ENCODE measurements at regions not wholly inside any gene's neighbourhood (a gene's known extent, or its start where the extent isn't known, plus 50 kb on each side); places are given as distances from the start of the nearest gene placed in this dataset.
A peak's percentile ranks its signal among the peaks of the same experiment; 100 is the strongest.

DNA sequence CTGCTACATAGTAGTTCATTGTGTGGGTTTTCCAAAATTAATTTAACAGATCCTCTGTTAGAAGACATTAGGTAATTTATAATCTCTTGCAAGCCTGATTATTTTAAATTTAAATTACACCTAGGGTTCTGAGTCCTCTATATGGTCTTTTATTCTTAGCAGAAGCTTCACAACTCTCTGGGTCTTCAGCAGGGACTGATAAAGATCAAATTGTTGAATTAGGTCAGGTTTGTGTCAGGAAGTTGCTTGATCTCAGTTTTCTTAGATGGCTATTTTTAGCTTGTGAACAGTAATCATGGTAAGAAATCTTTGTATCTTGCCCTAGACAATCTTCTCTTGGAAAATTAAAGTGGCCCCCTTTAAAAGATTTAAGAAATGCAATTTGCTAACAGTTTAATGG lies 183.1 kb upstream of the HDAC9 start:
- DNase-seq (ENCODE audit: low read depth in 2 of 2), result no peak

DNA sequence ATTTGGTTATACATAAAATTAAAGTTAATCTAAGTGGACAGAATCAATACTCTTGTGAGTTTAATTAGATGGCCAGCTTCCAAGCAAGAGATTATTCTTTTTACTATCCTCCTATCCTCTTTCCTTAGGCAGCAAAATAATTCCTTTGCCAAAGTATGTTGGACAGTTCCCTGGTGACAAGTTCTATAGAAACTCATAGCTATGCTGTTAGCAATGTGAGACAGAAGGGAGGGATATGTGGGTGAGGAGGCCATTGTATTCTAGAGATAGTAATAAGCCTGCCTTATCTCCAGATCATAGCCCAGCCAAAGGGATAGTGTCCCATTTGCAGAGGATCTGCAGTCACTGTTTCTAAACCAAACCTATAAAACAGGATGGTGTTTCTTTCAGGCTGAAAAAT lies 181.6 kb upstream of the HDAC9 start:
- no peak for DNase-seq (ENCODE audit: low read depth in 2 of 2)

DNA sequence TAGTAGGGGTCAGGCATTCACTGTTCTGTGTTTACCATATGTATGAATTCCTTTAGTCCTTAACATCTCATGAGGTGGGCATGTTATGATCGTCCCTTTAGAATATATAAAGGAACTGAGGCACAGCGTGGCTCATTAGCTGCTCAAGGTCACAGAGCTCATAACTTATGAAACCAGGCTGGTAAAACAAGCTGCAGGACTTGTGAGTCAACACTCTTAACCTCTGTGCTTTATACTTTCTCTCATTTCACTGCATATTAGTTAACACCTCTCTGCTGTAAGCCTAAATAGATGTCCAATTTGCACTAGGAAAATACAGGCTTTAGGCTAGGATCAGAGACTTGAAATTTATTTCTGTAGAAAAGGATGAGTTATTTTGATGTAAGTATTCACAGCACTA lies 180.3 kb upstream of the HDAC9 start:
- no peak for DNase-seq (ENCODE audit: low read depth in 2 of 2)

GRCh38 chr7:18317941-18318340 lies 177.6 kb upstream of the HDAC9 start:
- no peak for DNase-seq (ENCODE audit: low read depth in 2 of 2)

GRCh38 chr7:18320422-18320821 lies 175.1 kb upstream of the HDAC9 start:
- DNase-seq (ENCODE audit: low read depth in 2 of 2), result no peak

DNA sequence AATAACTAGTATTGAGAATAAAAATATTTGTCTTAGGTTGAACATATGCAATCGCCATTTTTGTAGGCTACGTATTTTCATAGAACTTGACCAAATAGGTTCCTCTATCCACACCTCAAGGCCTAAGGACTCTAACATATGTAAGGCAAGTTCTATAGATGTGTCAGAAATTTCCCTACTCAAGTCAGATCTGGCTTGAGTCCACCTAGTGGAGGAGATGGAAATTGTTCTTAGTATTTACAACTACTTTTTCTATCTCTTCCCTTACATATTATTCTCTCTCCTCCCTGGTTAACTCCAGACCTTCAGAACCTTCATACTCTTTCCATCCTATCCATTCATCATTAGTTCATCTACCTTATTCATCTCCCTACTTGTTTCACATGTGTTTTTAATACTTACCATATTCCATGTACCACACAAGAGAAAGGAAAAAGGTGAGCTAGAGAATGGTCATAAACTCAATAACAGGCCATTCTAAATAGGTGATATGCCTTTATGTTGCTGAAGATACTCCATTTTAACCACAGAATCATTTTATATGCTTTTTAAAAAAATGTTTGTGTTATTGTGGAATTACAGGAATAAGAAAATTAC lies 174.5 kb upstream of the HDAC9 start:
- DNase-seq (ENCODE audit: low read depth in 2 of 2), result peak; percentile 11 to 54

DNA sequence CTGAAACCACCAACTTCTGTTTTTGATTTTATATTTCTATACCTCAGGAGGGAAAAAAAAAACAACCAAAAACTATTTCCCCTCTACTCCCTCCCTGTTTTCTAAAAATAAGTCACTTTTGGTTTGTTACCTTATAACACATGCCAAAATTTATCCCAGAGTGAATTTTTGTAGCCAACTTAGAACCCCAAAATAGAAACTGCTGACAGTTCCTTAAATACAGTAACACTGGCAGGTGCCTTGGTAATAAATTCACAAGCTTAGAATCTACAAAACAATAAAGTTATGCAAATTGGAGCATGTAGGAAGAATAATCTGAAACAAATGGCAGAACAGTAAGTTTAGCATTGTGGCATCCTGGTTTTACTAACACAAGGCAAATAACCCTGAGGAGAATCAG lies 165.0 kb upstream of the HDAC9 start:
- no peak for DNase-seq (ENCODE audit: low read depth in 2 of 2)

DNA sequence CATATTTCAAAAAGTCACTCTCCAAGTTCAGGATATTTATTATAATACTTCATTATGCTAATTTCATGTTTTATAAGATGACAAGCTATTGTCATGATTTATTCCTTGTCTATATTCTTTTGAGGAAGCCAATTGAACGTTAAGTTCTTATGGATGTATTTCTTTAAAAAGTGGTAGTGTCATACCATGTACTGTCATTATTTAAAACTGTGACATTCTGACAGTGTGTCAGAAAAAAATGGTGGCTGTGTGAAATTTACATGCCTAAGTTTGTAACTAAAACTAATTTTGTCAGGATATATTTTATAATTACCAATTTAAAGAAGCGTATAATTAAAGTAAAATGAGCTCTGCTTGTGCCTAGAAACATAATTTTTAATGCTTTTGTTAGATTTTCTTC lies 158.9 kb upstream of the HDAC9 start:
- DNase-seq (ENCODE audit: low read depth in 2 of 2), result no peak

DNA sequence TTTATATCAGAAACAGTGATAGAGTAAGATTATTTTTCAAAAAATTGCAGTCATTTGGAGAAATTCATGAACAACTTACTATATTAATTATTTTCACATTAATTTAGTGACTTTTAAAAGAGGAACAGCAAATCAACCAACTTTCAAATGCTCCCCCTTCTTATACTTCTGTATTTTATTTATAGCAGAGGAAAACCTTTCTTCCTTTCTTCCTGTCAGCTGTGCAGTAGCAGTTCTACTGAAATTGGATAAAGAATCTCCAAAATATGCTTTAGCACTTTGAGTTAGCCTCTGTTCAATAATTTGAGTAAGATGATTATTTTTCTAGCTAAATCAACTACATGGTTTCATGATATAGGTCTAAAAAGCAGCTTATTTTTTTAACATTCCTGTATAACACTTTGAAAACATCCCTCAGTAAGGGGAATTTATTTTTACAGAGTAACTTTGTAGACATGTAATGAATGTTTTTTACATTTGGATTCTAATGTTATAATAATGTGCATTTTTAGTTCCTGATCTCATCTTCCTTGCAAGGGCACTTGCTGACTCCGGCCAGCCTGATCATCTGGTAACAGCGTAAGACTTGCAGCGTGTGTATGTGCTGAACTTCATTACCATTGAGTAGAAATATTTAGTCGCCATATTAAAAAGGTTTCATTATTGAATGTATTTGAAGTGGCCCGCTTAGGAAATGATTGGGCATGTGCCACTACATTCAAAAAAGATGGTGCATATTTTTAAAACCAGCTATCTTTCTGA lies 158.3 kb upstream of the HDAC9 start:
- DNase-seq (ENCODE audit: low read depth in 2 of 2), result no peak

- no peak for DNase-seq (ENCODE audit: low read depth in 2 of 2)
Measured at GRCh38 chr7:18338910-18339523, 156.5 kb upstream of the HDAC9 start.

- DNase-seq (ENCODE audit: low read depth in 2 of 2), result no peak
Measured at GRCh38 chr7:18341756-18342155, 153.8 kb upstream of the HDAC9 start.

GRCh38 chr7:18343047-18343446 lies 152.5 kb upstream of the HDAC9 start:
- no peak for DNase-seq (ENCODE audit: low read depth in 2 of 2)

- no peak for DNase-seq (ENCODE audit: low read depth in 2 of 2)
Measured at GRCh38 chr7:18344536-18344935, 151.0 kb upstream of the HDAC9 start.

DNA sequence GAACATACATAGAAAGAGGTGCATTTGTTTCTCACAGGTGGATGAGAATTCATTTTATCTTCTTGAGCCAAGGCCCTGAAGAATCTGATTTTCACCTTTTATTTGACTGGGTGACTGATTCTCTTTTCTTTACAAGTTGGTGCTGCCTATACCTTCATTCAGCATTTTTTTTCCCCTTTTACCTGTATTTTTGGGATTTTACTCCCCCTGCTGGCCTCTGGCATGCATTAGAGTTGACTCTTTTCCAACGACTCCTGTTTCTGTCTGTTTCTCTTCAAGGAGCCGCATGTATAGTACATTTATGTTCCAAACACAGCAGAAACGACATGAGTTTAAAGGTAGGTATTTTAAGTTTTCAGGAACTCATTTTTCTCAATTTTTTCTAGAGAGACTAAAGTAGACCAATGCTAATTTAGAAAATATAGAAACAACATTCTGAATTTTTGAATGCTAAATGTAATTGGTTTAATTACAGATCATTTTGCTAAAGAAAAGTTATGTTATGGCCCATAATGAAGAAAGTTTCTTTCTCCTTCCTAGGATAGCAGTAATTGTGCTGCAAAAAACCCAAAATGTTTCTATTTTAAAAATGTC lies 149.8 kb upstream of the HDAC9 start:
- DNase-seq (ENCODE audit: low read depth in 2 of 2), result peak; percentile 26 to 52

DNA sequence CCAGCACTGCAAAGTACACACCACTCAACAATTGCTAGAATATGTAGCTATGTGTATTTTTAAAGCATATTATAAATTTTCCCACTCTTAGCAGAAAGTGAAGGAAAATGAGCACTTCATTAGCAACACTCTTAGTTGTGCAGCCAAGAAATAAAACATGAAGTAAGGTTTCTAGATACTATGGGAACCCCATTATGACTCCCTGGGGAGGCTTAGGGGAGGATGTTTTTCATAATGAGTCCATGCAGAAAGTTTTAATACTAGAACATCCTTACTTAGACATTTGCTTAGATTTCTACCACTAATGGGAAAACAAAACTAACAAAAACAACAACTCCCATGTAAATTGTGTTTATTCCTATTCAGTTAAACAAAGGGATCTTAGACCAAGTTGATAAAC lies 148.4 kb upstream of the HDAC9 start:
- no peak for DNase-seq (ENCODE audit: low read depth in 2 of 2)

- DNase-seq (ENCODE audit: low read depth in 2 of 2), result no peak
Measured at GRCh38 chr7:18350678-18351077, 144.9 kb upstream of the HDAC9 start.

DNA sequence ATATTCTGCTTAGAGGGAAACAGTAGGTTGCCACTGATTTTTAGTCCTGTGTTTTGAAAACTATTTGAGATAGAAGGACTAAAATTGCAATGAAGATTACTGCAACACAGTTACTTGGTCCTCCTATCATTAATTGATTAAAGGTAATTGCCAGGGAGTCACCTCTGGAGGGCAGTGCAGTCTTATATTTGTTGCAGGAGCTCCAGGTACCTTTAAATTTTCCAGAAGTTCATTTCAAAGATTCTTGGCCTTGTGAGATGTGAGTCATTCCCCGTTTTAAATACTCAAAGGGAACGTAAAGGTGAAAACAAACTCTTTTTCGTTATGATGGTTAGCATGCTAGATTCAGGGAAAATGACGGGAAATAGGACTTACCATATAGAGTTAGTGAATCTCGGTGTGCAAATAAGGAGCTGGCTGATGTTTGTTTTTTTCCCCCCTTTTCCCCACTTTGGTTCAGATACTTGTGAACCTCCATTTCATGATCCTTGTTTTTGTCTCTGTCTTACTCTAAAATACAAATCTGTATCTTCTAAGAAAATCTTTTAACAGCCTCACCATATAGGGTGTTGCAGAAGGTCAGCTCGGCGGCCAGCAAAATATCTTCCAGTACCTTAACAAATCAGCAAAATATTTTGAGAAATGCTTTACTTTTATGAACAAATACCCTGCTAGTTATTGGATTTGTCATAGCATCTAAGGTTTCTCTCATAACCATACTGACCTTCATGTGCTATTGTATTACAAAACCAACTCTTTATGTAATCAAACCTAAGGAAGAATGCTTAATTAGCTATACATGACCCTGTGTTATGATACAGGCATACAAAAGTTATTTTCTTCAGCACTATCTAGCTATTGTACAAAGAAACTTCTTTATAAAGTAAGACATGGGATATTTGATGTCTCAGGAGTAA lies 143.0 kb upstream of the HDAC9 start:
- DNase-seq (ENCODE audit: low read depth in 2 of 2), result peak; percentile 38 to 76

GRCh38 chr7:18353339-18353738 lies 142.2 kb upstream of the HDAC9 start:
- no peak for DNase-seq (ENCODE audit: low read depth in 2 of 2)

DNA sequence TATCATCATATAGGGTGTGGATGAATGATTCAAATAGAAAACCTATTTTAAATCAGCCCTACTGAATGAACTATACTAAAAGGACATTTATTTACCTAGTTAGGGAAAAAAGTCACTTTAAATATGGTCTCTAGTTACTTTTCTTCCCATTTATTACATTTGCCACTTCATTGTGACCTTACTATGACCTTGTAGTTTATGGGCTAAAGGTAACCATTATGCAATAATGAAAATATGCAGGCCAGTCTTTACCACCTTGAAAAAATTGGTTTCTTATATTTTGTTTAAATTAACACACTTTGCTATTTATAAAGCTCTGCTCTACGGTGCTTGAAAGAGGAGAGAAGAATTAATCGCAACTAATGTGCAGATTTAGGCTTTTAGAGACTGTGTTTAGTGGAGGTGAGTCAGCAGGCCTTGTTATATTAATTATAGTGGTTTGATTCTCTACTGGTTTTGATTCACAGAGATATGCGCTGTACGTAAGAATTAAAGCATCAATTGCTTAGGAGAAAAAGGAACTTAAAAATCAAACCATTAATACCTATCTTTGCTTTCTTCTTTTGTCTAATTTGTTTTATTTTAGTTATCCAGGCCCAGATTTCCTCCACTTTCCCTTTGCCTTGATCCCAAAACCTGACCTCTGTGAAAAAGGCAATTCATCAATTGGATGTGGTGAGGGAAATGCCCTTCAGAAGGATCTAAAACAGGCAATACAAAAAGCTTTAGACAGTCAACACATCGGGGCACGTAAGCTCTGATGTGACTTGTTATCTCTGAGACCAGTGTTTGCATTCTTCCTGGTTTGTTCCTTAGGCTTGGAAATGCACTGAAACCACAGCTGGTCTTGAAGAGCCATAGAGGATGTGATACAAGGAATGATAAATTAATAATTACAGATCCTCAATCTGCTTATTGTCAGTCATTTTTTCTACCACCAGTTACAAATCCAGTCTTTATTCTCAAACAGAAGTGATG lies 141.2 kb upstream of the HDAC9 start:
- DNase-seq (ENCODE audit: low read depth in 2 of 2), result no peak

DNA sequence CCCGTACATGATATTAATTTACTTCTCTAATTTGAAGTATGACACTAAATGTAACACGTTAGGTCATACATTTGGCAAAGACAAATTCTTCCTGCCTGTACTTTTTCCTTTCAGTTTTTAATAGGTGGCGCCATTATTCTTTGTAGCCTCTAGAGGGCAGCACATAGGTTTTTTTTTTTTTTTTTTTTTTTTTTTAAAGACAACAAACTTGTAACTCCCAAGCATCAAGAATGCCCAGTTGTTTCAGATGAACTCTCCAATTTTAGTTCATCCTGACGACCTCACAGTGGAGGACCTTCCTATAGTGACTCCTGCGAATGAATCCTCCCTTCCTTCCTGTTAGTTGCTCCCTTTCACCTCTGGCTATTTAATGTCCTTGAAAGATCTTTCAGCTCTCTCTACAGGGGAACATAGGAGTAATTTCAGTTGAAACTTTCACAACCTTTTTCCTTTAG lies 139.3 kb upstream of the HDAC9 start:
- DNase-seq (ENCODE audit: low read depth in 2 of 2), result peak; percentile 31 to 52
